MCF 10A (cell line): ENCODE measurements at regions not wholly inside any gene's neighbourhood (a gene's known extent, or its start where the extent isn't known, plus 50 kb on each side); places are given as distances from the start of the nearest gene placed in this dataset.
"Not testable (repeated sequence)": the region's sequence is repeated elsewhere in the genome, so short reads cannot be mapped to it uniquely, and the experiment has no call there.

Experiments
- BruUV-seq: library from RNA; stranded (reverse); fragments of 400-500 nt; replicated peaks from 2 replicates; lab custom pipeline; 2021; lab: Mats Ljungman, UMichigan
- CTCF ChIA-PET: fragments of 300-600 bp; sonication (Branson Sonifier 250); formaldehyde crosslinking; extraction: SDS; loops from one replicate; lab custom pipeline; 2021; ENCODE audit warnings: antibody characterized with exemption, inconsistent platforms; lab: Yijun Ruan, JAX
- POLR2A ChIA-PET: fragments of 300-600, 350-650 bp; sonication (Branson Sonifier 250); formaldehyde crosslinking; extraction: SDS; loops from one replicate; lab custom pipeline; 2020; ENCODE audit warnings: antibody characterized with exemption, inconsistent platforms; lab: Yijun Ruan, JAX
- DNase-seq: peaks from one replicate; pipeline ENCODE4 v3.0.0-alpha.2; 2018; ENCODE audit not compliant: unreplicated experiment
- H3K27ac Mint-ChIP-seq: one replicate; pipeline ENCODE4 v1.8.0; 2022; ENCODE audit warnings: mild to moderate bottlenecking, low read depth, mixed read lengths; ENCODE audit not compliant: unreplicated experiment
- H3K27me3 Mint-ChIP-seq: one replicate; pipeline ENCODE4 v1.8.0; 2022; ENCODE audit warnings: mixed read lengths; ENCODE audit not compliant: insufficient read depth, unreplicated experiment
- H3K36me3 Mint-ChIP-seq: one replicate; pipeline ENCODE4 v1.8.0; 2022; ENCODE audit warnings: mild to moderate bottlenecking, moderate library complexity, mixed read lengths; ENCODE audit not compliant: insufficient read depth, unreplicated experiment
- H3K4me1 Mint-ChIP-seq: one replicate; pipeline ENCODE4 v1.8.0; 2022; ENCODE audit warnings: mixed read lengths; ENCODE audit not compliant: insufficient read depth, unreplicated experiment
- H3K4me3 Mint-ChIP-seq: one replicate; pipeline ENCODE4 v1.8.0; 2022; ENCODE audit warnings: mild to moderate bottlenecking, moderate library complexity, mixed read lengths; ENCODE audit not compliant: unreplicated experiment
- H3K9me3 Mint-ChIP-seq: one replicate; pipeline ENCODE4 v1.8.0; 2022; ENCODE audit warnings: mixed read lengths; ENCODE audit not compliant: unreplicated experiment
- intact Hi-C: fragments of 100-400 bp; cut with micrococcal nuclease; formaldehyde crosslinking; loops from 2 replicates; pipeline ENCODE4 v1.14.1; 2022
- TF ChIP-seq, protein P1 (sequence below): fragments of 200-600 bp; IDR thresholded peaks from one replicate; pipeline ENCODE4 v1.8.0; 2022; ENCODE audit warnings: antibody characterized with exemption, mild to moderate bottlenecking; ENCODE audit not compliant: unreplicated experiment

DNA sequence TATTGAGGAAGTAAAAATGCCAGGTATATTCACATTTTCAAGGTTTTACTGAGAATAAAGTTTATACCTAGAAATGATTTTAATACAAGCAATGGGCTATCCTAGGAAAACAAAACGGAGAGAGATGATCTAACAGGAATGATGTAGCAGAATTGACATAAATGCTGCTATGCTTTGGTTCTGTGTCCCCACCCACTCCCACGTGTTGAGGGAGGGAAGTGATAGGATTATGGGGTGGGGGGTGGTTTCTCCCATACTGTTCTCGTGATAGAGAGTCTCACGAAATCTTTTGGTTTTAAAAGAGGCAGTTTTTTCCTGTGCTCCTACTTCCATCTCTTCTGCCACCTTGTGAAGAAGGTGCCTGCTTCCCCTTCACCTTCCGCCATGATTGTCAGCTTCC lies 236.2 kb upstream of the ZNF337 start:
- H3K27ac Mint-ChIP-seq, result peak overlapping the region; percentile 87
- H3K9me3 Mint-ChIP-seq, BruUV-seq, H3K27me3 Mint-ChIP-seq, DNase-seq, CTCF ChIA-PET, H3K4me3 Mint-ChIP-seq, H3K4me1 Mint-ChIP-seq, POLR2A ChIA-PET, H3K36me3 Mint-ChIP-seq: not testable (repeated sequence)
- intact Hi-C loops, result loop anchor here (1.0 kb wide), 1 partner anchor 7 kb away; no protein-coding TSS in a partner anchor

- H3K27me3 Mint-ChIP-seq, BruUV-seq, H3K9me3 Mint-ChIP-seq, H3K36me3 Mint-ChIP-seq, POLR2A ChIA-PET, H3K4me1 Mint-ChIP-seq: not testable (repeated sequence)
- peak; percentile 34 for DNase-seq
- H3K27ac Mint-ChIP-seq, result peak overlapping the region; percentile 87
- peak overlapping the region; percentile 43 for H3K4me3 Mint-ChIP-seq
- CTCF ChIA-PET, result interaction anchor here (0.7 kb wide), 1 partner anchor 244 kb away, joined by 3 read pairs; no protein-coding TSS in a partner anchor
- intact Hi-C loops, result loop anchor here (1.0 kb wide), 1 partner anchor 8 kb away; no protein-coding TSS in a partner anchor
Observed at GRCh38 chr20:25932170-25932569, 235.5 kb upstream of the ZNF337 start.

DNA sequence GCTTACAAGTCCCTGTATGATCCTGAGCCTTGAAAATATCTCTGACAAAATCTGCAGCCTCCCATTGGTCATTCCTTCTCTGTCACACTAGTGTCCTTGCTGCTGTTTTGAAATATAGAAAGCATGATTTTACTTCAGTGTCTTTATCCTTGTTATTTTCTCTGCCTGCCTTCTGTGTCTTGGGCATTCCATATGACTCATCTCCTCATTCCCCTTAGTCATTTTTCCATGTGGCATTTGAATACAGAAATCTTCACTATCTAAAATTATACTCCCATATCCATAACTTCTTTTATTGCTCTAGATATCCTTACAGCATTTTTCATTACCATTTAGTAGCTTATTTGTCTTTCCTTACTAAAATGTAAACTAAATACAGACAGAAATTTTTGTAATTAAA lies 205.7 kb upstream of the ZNF337 start:
- H3K4me1 Mint-ChIP-seq, POLR2A ChIA-PET, BruUV-seq, intact Hi-C loops, H3K27me3 Mint-ChIP-seq, H3K9me3 Mint-ChIP-seq, H3K4me3 Mint-ChIP-seq, CTCF ChIA-PET, H3K36me3 Mint-ChIP-seq: not testable (repeated sequence)
- peak overlapping the region; percentile 21 for H3K27ac Mint-ChIP-seq
- peak; percentile 32 for DNase-seq

DNA sequence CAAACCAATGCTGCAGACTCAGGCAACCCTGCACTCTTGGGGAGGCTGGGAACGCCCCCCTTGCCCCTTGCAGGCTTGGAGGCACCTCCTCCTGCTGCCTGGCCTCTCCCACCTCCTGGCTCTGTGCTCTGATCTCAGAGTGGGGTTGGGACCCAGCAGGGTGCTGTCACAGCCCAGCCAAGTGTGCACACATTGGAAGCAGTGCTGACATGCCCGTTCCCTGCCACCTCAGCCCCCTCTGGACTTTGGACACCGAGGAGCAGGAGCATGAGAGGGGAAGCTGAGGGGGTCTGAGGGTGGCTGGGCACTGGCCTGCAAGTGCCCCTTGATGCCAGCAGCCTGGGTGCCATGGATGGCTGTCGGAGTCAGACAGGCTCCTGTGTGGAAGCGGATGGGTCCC lies 202.0 kb upstream of the ZNF337 start:
- H3K27me3 Mint-ChIP-seq, BruUV-seq, POLR2A ChIA-PET, H3K36me3 Mint-ChIP-seq, DNase-seq, H3K9me3 Mint-ChIP-seq, H3K27ac Mint-ChIP-seq, H3K4me3 Mint-ChIP-seq, CTCF ChIA-PET, intact Hi-C loops, H3K4me1 Mint-ChIP-seq: not testable (repeated sequence)

DNA sequence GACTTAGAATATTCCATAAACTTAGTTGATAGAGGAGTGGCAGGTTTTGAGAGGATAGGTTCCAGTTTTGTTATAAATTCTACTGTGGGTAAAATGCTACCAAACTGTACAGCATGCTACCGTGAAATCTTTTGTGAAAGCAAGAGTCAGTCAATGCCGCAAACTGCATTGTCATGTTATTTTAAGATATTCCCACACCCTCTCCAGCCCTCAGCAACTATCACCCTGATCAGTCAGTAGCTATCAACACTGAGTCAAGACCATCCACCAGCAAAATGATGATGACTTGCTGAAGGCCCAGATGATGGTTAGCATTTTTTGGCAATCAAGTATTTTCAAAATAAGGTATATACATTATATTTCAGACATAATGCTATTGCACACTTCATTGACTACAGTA lies 182.4 kb upstream of the ZNF337 start:
- H3K27ac Mint-ChIP-seq, intact Hi-C loops, H3K4me3 Mint-ChIP-seq, H3K27me3 Mint-ChIP-seq, POLR2A ChIA-PET, H3K9me3 Mint-ChIP-seq, H3K36me3 Mint-ChIP-seq, BruUV-seq, H3K4me1 Mint-ChIP-seq, DNase-seq, CTCF ChIA-PET: not testable (repeated sequence)

DNA sequence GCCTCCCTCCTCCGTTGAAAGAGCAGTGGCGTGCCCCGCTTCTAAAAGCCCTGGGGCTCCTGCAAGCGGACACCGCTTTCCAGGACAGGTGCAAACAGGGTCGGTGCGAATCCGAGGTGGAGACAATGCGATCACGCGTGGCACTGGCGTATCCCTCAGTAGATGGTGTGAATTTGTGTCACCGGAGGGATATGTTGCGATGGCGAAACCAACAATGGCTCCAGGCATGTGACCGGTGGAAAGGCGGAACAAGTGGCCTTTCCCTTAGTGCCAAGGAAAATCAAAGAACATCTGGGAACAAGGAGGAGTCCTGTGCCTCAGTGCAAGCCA lies 172.0 kb upstream of the ZNF337 start:
- POLR2A ChIA-PET, H3K27me3 Mint-ChIP-seq, DNase-seq, CTCF ChIA-PET, H3K27ac Mint-ChIP-seq, BruUV-seq, H3K36me3 Mint-ChIP-seq, H3K9me3 Mint-ChIP-seq, intact Hi-C loops, H3K4me3 Mint-ChIP-seq: not testable (repeated sequence)
- peaks cover 14% of the 10 kb centered on the region for H3K4me1 Mint-ChIP-seq

- CTCF ChIA-PET, result no interaction called here
Observed at GRCh38 chr20:25867776-25868649, 171.4 kb upstream of the ZNF337 start.

GRCh38 chr20:25867015-25867775 lies 170.5 kb upstream of the ZNF337 start:
- BruUV-seq, H3K27me3 Mint-ChIP-seq, CTCF ChIA-PET, H3K9me3 Mint-ChIP-seq, intact Hi-C loops, H3K27ac Mint-ChIP-seq, H3K36me3 Mint-ChIP-seq, DNase-seq, POLR2A ChIA-PET, H3K4me3 Mint-ChIP-seq: not testable (repeated sequence)
- peaks cover 22% of the 10 kb centered on the region for H3K4me1 Mint-ChIP-seq

More at GRCh38 chr20:25867776-25868649, 171.4 kb upstream of the ZNF337 start:
- no TSS peak for BruUV-seq
- TF ChIP-seq, protein P1, sequence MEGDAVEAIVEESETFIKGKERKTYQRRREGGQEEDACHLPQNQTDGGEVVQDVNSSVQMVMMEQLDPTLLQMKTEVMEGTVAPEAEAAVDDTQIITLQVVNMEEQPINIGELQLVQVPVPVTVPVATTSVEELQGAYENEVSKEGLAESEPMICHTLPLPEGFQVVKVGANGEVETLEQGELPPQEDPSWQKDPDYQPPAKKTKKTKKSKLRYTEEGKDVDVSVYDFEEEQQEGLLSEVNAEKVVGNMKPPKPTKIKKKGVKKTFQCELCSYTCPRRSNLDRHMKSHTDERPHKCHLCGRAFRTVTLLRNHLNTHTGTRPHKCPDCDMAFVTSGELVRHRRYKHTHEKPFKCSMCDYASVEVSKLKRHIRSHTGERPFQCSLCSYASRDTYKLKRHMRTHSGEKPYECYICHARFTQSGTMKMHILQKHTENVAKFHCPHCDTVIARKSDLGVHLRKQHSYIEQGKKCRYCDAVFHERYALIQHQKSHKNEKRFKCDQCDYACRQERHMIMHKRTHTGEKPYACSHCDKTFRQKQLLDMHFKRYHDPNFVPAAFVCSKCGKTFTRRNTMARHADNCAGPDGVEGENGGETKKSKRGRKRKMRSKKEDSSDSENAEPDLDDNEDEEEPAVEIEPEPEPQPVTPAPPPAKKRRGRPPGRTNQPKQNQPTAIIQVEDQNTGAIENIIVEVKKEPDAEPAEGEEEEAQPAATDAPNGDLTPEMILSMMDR, result no peak
- H3K36me3 Mint-ChIP-seq, result no peaks in the 10 kb centered on the region
- H3K4me1 Mint-ChIP-seq, result peaks cover 14% of the 10 kb centered on the region
- no peak for DNase-seq
- peak overlapping the region; percentile 28 for H3K4me3 Mint-ChIP-seq
- no peaks in the 10 kb centered on the region for H3K9me3 Mint-ChIP-seq
- POLR2A ChIA-PET, result no interaction called here
- no peak overlapping the region for H3K27ac Mint-ChIP-seq
- intact Hi-C loops, result no loop called here
- H3K27me3 Mint-ChIP-seq, result no peaks in the 10 kb centered on the region
